ENCODE measurements at regions not wholly inside any gene's neighbourhood (a gene's known extent, or its start where the extent isn't known, plus 50 kb on each side); places are given as distances from the start of the nearest gene placed in this dataset.

- no peak for DNase-seq (ENCODE audit: low spot score)
Measured at GRCh38 chr2:103268841-103269498, 507.1 kb downstream of the TMEM182 start.

- no peak for DNase-seq (ENCODE audit: low spot score)
Measured at GRCh38 chr2:103276869-103277268, 515.0 kb downstream of the TMEM182 start.

GRCh38 chr2:103284750-103285149 is 522.9 kb downstream of the TMEM182 start:
- DNase-seq (ENCODE audit: low spot score), result no peak

- DNase-seq (ENCODE audit: low spot score), result no peak
Measured at GRCh38 chr2:103285354-103285753, 523.5 kb downstream of the TMEM182 start.

GRCh38 chr2:103287746-103288145 is 525.9 kb downstream of the TMEM182 start:
- DNase-seq (ENCODE audit: low spot score), result no peak

- DNase-seq (ENCODE audit: low spot score), result no peak
Measured at GRCh38 chr2:103288696-103289095, 526.9 kb downstream of the TMEM182 start.

- no peak for DNase-seq (ENCODE audit: low spot score)
Measured at GRCh38 chr2:103289105-103289725, 527.4 kb downstream of the TMEM182 start.

- no peak for DNase-seq (ENCODE audit: low spot score)
Measured at GRCh38 chr2:103292573-103292972, 530.7 kb downstream of the TMEM182 start.

- DNase-seq (ENCODE audit: low spot score), result no peak
Measured at GRCh38 chr2:103293067-103293741, 531.4 kb downstream of the TMEM182 start.

GRCh38 chr2:103293742-103294077 is 531.9 kb downstream of the TMEM182 start:
- DNase-seq (ENCODE audit: low spot score), result no peak

GRCh38 chr2:103294420-103294819 is 532.6 kb downstream of the TMEM182 start:
- no peak for DNase-seq (ENCODE audit: low spot score)

GRCh38 chr2:103295591-103295990 is 533.8 kb downstream of the TMEM182 start:
- DNase-seq (ENCODE audit: low spot score), result no peak

- DNase-seq (ENCODE audit: low spot score), result no peak
Measured at GRCh38 chr2:103324671-103325070, 562.8 kb downstream of the TMEM182 start.

- no peak for DNase-seq (ENCODE audit: low spot score)
Measured at GRCh38 chr2:103327386-103327785, 565.6 kb downstream of the TMEM182 start.

GRCh38 chr2:103327966-103328365 is 566.1 kb downstream of the TMEM182 start:
- no peak for DNase-seq (ENCODE audit: low spot score)

GRCh38 chr2:103335403-103335802 is 573.6 kb downstream of the TMEM182 start:
- no peak for DNase-seq (ENCODE audit: low spot score)

- no peak for DNase-seq (ENCODE audit: low spot score)
Measured at GRCh38 chr2:103338819-103339218, 577.0 kb downstream of the TMEM182 start.

- DNase-seq (ENCODE audit: low spot score), result no peak
Measured at GRCh38 chr2:103346780-103347179, 584.9 kb downstream of the TMEM182 start.

GRCh38 chr2:103353774-103354173 is 591.9 kb downstream of the TMEM182 start:
- no peak for DNase-seq (ENCODE audit: low spot score)

GRCh38 chr2:103355287-103355686 is 593.5 kb downstream of the TMEM182 start:
- no peak for DNase-seq (ENCODE audit: low spot score)

GRCh38 chr2:103361712-103362111 is 599.9 kb downstream of the TMEM182 start:
- no peak for DNase-seq (ENCODE audit: low spot score)

GRCh38 chr2:103363639-103364038 is 601.8 kb downstream of the TMEM182 start:
- DNase-seq (ENCODE audit: low spot score), result no peak

GRCh38 chr2:103364177-103364576 is 602.3 kb downstream of the TMEM182 start:
- no peak for DNase-seq (ENCODE audit: low spot score)

- DNase-seq (ENCODE audit: low spot score), result no peak
Measured at GRCh38 chr2:103365071-103365470, 603.2 kb downstream of the TMEM182 start.

All from AG08396 (cell line).